H9 (cell line): ENCODE measurements at regions not wholly inside any gene's neighbourhood (a gene's known extent, or its start where the extent isn't known, plus 50 kb on each side); places are given as distances from the start of the nearest gene placed in this dataset.

Experiments
- DNase-seq: peaks from one replicate; pipeline ENCODE4 v3.0.0-alpha.2; 2017
- H2AFZ ChIP-seq: one replicate; pipeline ENCODE4 v1.6.1; 2013; ENCODE audit warnings: mild to moderate bottlenecking, low read length, control low read depth, moderate library complexity
- H2AK5ac ChIP-seq: 2 replicates; pipeline ENCODE4 v1.6.1; 2013; ENCODE audit warnings: low read length, control low read depth, mixed read lengths; ENCODE audit not compliant: insufficient read length
- H2BK120ac ChIP-seq: one replicate; pipeline ENCODE4 v1.6.1; 2013; ENCODE audit warnings: low read depth, mild to moderate bottlenecking, low read length, control low read depth, inconsistent platforms; ENCODE audit not compliant: poor library complexity, severe bottlenecking
- H2BK12ac ChIP-seq: 2 replicates; pipeline ENCODE4 v1.6.1; 2013; ENCODE audit warnings: low read length, control low read depth, mixed read lengths, low read depth; ENCODE audit not compliant: insufficient read length
- H2BK15ac ChIP-seq: 2 replicates; pipeline ENCODE4 v1.6.1; 2013; ENCODE audit warnings: low read depth, low read length, control low read depth
- H2BK20ac ChIP-seq: one replicate; pipeline ENCODE4 v1.6.1; 2013; ENCODE audit warnings: low read depth, mild to moderate bottlenecking, low read length, control low read depth, inconsistent platforms; ENCODE audit not compliant: poor library complexity, severe bottlenecking
- H2BK5ac ChIP-seq: 2 replicates; pipeline ENCODE4 v1.6.1; 2013; ENCODE audit warnings: low read length, control low read depth, mixed read lengths; ENCODE audit not compliant: insufficient read length
- H3K14ac ChIP-seq: 2 replicates; pipeline ENCODE4 v1.6.1; 2013; ENCODE audit warnings: low read length, control low read depth; ENCODE audit not compliant: insufficient read depth
- H3K18ac ChIP-seq: 2 replicates; pipeline ENCODE4 v1.6.1; 2013; ENCODE audit warnings: low read depth, mild to moderate bottlenecking, mixed read lengths, low read length, control low read depth; ENCODE audit not compliant: insufficient read length
- H3K23ac ChIP-seq: 2 replicates; pipeline ENCODE4 v1.6.1; 2013; ENCODE audit warnings: low read length, control low read depth, mixed read lengths, low read depth; ENCODE audit not compliant: insufficient read length
- H3K23me2 ChIP-seq: 2 replicates; pipeline ENCODE4 v1.6.1; 2013; ENCODE audit warnings: low read depth, mild to moderate bottlenecking, mixed read lengths, low read length, control low read depth; ENCODE audit not compliant: insufficient read length, poor library complexity, severe bottlenecking
- H3K27ac ChIP-seq: 2 replicates; pipeline ENCODE4 v1.5.1; 2013; ENCODE audit warnings: low read length, control low read depth, mixed read lengths, low read depth; ENCODE audit not compliant: insufficient read length
- H3K27me3 ChIP-seq: 2 replicates; pipeline ENCODE4 v1.6.1; 2013; ENCODE audit warnings: low read length, control low read depth, inconsistent platforms; ENCODE audit not compliant: insufficient read depth
- H3K4ac ChIP-seq: 2 replicates; pipeline ENCODE4 v1.6.1; 2013; ENCODE audit warnings: low read depth, mild to moderate bottlenecking, control low read depth, inconsistent platforms, low read length, moderate library complexity
- H3K4me1 ChIP-seq: 2 replicates; pipeline ENCODE4 v1.6.1; 2013; ENCODE audit warnings: low read length, control low read depth, inconsistent platforms; ENCODE audit not compliant: insufficient read depth
- H3K4me2 ChIP-seq: 2 replicates; pipeline ENCODE4 v1.6.1; 2013; ENCODE audit warnings: low read length, control low read depth, mixed read lengths; ENCODE audit not compliant: insufficient read length, insufficient read depth
- H3K56ac ChIP-seq: 2 replicates; pipeline ENCODE4 v1.6.1; 2013; ENCODE audit warnings: low read depth, mild to moderate bottlenecking, mixed read lengths, low read length, control low read depth; ENCODE audit not compliant: insufficient read length
- H3K79me1 ChIP-seq: 2 replicates; pipeline ENCODE4 v1.6.1; 2013; ENCODE audit warnings: low read depth, mild to moderate bottlenecking, moderate library complexity, low read length, control low read depth, inconsistent platforms; ENCODE audit not compliant: insufficient read depth, poor library complexity, severe bottlenecking
- H3K79me2 ChIP-seq: 2 replicates; pipeline ENCODE4 v1.6.1; 2013; ENCODE audit warnings: low read length, control low read depth, inconsistent platforms; ENCODE audit not compliant: insufficient read depth
- H3K9ac ChIP-seq: 2 replicates; pipeline ENCODE4 v1.6.1; 2013; ENCODE audit warnings: low read length, control low read depth, mixed read lengths; ENCODE audit not compliant: insufficient read length; ENCODE audit errors: extremely low read depth
- H3K9me3 ChIP-seq: one replicate; pipeline ENCODE4 v1.6.1; 2013; ENCODE audit warnings: low read depth, low read length, inconsistent platforms; ENCODE audit not compliant: control insufficient read depth
- H3T11ph ChIP-seq: one replicate; pipeline ENCODE4 v1.6.1; 2013; ENCODE audit warnings: mild to moderate bottlenecking, low read length, control low read depth, inconsistent platforms
- H4K20me1 ChIP-seq: one replicate; pipeline ENCODE4 v1.6.1; 2013; ENCODE audit not compliant: control insufficient read depth, insufficient read length, insufficient read depth
- H4K5ac ChIP-seq: 2 replicates; pipeline ENCODE4 v1.6.1; 2013; ENCODE audit warnings: low read depth, mild to moderate bottlenecking, mixed read lengths, low read length, control low read depth; ENCODE audit not compliant: insufficient read length
- H4K8ac ChIP-seq: replicated peaks from 2 replicates; pipeline ENCODE4 v1.6.1; 2013; ENCODE audit warnings: low read length, control low read depth, mixed read lengths, low read depth; ENCODE audit not compliant: insufficient read length
- H4K91ac ChIP-seq: 2 replicates; pipeline ENCODE4 v1.6.1; 2013; ENCODE audit warnings: low read depth, mild to moderate bottlenecking, moderate library complexity, mixed read lengths, low read length, control low read depth; ENCODE audit not compliant: insufficient read length
- H3K27ac Mint-ChIP-seq, 3 experiments: 2 replicates in 2 of 3; 3 replicates in 1 of 3; pipeline ENCODE4 v1.8.0; 2020 to 2021; ENCODE audit warnings: mixed read lengths in 3 of 3, mild to moderate bottlenecking in 1 of 3, moderate library complexity in 1 of 3
- H3K27me3 Mint-ChIP-seq: 2 replicates; pipeline ENCODE4 v1.8.0; 2021; ENCODE audit warnings: low read depth, mild to moderate bottlenecking, moderate library complexity, mixed read lengths
- H3K36me3 Mint-ChIP-seq, 3 experiments: 2 replicates in 2 of 3; 3 replicates in 1 of 3; pipeline ENCODE4 v1.8.0; 2020 to 2021; ENCODE audit warnings: low read depth in 3 of 3, mixed read lengths in 3 of 3; ENCODE audit not compliant: insufficient read depth in 1 of 3
- H3K4me1 Mint-ChIP-seq, 2 experiments: 2 replicates each; pipeline ENCODE4 v1.8.0; 2020; ENCODE audit warnings: mixed read lengths in 2 of 2
- H3K4me3 Mint-ChIP-seq, 2 experiments: 2 replicates in 1 of 2; 3 replicates in 1 of 2; pipeline ENCODE4 v1.8.0; 2020 to 2021; ENCODE audit warnings: mild to moderate bottlenecking in 2 of 2, mixed read lengths in 2 of 2, moderate library complexity in 1 of 2
- H3K9me3 Mint-ChIP-seq, 2 experiments: 2 replicates in 1 of 2; 3 replicates in 1 of 2; pipeline ENCODE4 v1.8.0; 2020; ENCODE audit warnings: mild to moderate bottlenecking in 2 of 2, mixed read lengths in 2 of 2, moderate library complexity in 1 of 2
- WGBS: extraction: QIAGEN DNeasy Blood & Tissue Kit; methylation state at CpG from one replicate; pipeline ENCODE4 v1.1.7; 2013; ENCODE audit warnings: missing lambda C conversion rate, low lambda C conversion rate, mixed read lengths; ENCODE audit not compliant: insufficient read length; ENCODE audit errors: extremely low coverage; 5-methylcytosine and 5-hydroxymethylcytosine counted together
- TF ChIP-seq, protein P1 (sequence below): fragments of 200-600 bp; sonication (generic); conservative IDR thresholded peaks from 3 replicates; pipeline ENCODE4 v1.8.0; 2021; ENCODE audit warnings: antibody characterized with exemption, mild to moderate bottlenecking

- H3K27ac ChIP-seq: no peak overlapping the region
These were observed 164.5 kb downstream of the SLC38A4 start for GRCh38 chr12:46661110-46661845.

More at GRCh38 chr12:46661110-46661845, 164.5 kb downstream of the SLC38A4 start:
- no peak for DNase-seq
- H3K14ac ChIP-seq: no peak overlapping the region
- H3K27ac Mint-ChIP-seq: peak overlapping the region in 1 of 3 experiments; percentile 61; a peak in 1 of 7 replicates
- H2BK5ac ChIP-seq: no peak overlapping the region
- no peak overlapping the region for H2BK120ac ChIP-seq
- no peak overlapping the region for H2AK5ac ChIP-seq
- no peak overlapping the region for H4K91ac ChIP-seq
- no peak overlapping the region for H3T11ph ChIP-seq
- no peak overlapping the region for H2AFZ ChIP-seq
- no peak overlapping the region for H3K4me3 Mint-ChIP-seq
- H3K79me2 ChIP-seq: no peaks in the 10 kb centered on the region
- H3K23ac ChIP-seq: no peak overlapping the region
- TF ChIP-seq, protein P1, sequence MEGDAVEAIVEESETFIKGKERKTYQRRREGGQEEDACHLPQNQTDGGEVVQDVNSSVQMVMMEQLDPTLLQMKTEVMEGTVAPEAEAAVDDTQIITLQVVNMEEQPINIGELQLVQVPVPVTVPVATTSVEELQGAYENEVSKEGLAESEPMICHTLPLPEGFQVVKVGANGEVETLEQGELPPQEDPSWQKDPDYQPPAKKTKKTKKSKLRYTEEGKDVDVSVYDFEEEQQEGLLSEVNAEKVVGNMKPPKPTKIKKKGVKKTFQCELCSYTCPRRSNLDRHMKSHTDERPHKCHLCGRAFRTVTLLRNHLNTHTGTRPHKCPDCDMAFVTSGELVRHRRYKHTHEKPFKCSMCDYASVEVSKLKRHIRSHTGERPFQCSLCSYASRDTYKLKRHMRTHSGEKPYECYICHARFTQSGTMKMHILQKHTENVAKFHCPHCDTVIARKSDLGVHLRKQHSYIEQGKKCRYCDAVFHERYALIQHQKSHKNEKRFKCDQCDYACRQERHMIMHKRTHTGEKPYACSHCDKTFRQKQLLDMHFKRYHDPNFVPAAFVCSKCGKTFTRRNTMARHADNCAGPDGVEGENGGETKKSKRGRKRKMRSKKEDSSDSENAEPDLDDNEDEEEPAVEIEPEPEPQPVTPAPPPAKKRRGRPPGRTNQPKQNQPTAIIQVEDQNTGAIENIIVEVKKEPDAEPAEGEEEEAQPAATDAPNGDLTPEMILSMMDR: peak; percentile 78
- no peak overlapping the region for H4K8ac ChIP-seq
- no peaks in the 10 kb centered on the region for H3K36me3 Mint-ChIP-seq
- no CpG with 5 or more reads among the region's 2 CpGs for WGBS
- no peaks in the 10 kb centered on the region for H3K9me3 Mint-ChIP-seq
- H4K5ac ChIP-seq: no peak overlapping the region
- no peaks in the 10 kb centered on the region for H3K9me3 ChIP-seq
- no peak overlapping the region for H2BK12ac ChIP-seq
- H3K4me1 ChIP-seq: peaks cover 5% of the 10 kb centered on the region; the same call in 1 of the 2 replicates
- no peak overlapping the region for H3K18ac ChIP-seq
- H3K56ac ChIP-seq: no peak overlapping the region
- no peaks in the 10 kb centered on the region for H3K27me3 ChIP-seq
- H3K79me1 ChIP-seq: no peaks in the 10 kb centered on the region
- H3K27me3 Mint-ChIP-seq: no peaks in the 10 kb centered on the region
- H3K4ac ChIP-seq: no peak overlapping the region
- H2BK20ac ChIP-seq: no peak overlapping the region
- no peak overlapping the region for H3K9ac ChIP-seq
- H4K20me1 ChIP-seq: no peaks in the 10 kb centered on the region
- no peak overlapping the region for H3K4me2 ChIP-seq
- no peak overlapping the region for H2BK15ac ChIP-seq
- peaks cover 28 to 41% of the 10 kb centered on the region in 2 experiments for H3K4me1 Mint-ChIP-seq
- no peaks in the 10 kb centered on the region for H3K23me2 ChIP-seq
